ENCODE measurements at regions not wholly inside any gene's neighbourhood (a gene's known extent, or its start where the extent isn't known, plus 50 kb on each side); places are given as distances from the start of the nearest gene placed in this dataset.
A peak's percentile ranks its signal among the peaks of the same experiment; 100 is the strongest.

DNA sequence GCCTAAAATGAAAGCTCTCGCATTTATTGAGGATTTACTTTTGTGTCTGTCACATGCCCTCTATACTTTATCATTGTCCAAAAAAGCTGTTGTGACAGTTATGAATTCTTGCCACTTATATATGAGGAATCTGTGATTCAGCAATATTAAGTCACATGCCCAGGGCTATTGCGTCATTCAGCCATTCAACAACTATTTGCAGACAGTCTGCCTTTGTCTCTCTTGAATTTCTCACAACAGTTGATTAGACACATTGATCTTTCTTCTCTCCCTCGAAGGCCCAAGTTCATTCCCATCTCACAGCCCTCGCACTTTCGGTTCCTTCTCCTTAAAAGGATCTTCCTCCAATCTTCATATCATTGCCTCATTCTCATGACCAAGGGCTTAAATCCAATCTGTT lies 342.6 kb downstream of the MZT1 start:
- TF ChIP-seq CTCF (IDR thresholded peaks at IDR 0.05 in 2 of 3, conservative IDR thresholded peaks at IDR 0.05 in 1 of 3; ENCODE audit: borderline replicate concordance in 1 of 3, insufficient read depth in 1 of 3, low read depth in 2 of 3, low read length in 2 of 3), result no peak
- TF ChIP-seq RAD21 (IDR thresholded peaks at IDR 0.05; ENCODE audit: low read depth), result no peak
- no peak for TF ChIP-seq SP1 (IDR thresholded peaks at IDR 0.05; ENCODE audit: low read depth)
- TF ChIP-seq POLR2A (IDR thresholded peaks at IDR 0.05; ENCODE audit: borderline replicate concordance, extremely low read depth, insufficient read depth, insufficient read length), result no peak
- no peak for TF ChIP-seq YY1 (IDR thresholded peaks at IDR 0.05; ENCODE audit: extremely low read depth, insufficient replicate concordance, low read depth, low read length)
- TF ChIP-seq ZBTB33 (IDR thresholded peaks at IDR 0.05; ENCODE audit: extremely low read depth, insufficient replicate concordance, low read length), result no peak
- TF ChIP-seq ZFX (IDR thresholded peaks at IDR 0.05), result no peak
- TF ChIP-seq REST (IDR thresholded peaks at IDR 0.05; ENCODE audit: low read depth), result no peak
- no peak for TF ChIP-seq POLR2AphosphoS5 (IDR thresholded peaks at IDR 0.05; ENCODE audit: low read depth, low read length)
- no peak for TF ChIP-seq EZH2 (IDR thresholded peaks at IDR 0.05)
- TF ChIP-seq, protein P1, sequence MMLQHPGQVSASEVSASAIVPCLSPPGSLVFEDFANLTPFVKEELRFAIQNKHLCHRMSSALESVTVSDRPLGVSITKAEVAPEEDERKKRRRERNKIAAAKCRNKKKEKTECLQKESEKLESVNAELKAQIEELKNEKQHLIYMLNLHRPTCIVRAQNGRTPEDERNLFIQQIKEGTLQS (IDR thresholded peaks at IDR 0.05), result peak; percentile 37
- TF ChIP-seq TCF7L2 (IDR thresholded peaks at IDR 0.05; ENCODE audit: borderline replicate concordance, extremely low read depth, insufficient read depth, insufficient read length), result no peak
- TF ChIP-seq ZNF274 (IDR thresholded peaks at IDR 0.05; ENCODE audit: low read depth, low read length), result no peak
